H1 (cell line): ENCODE measurements at regions not wholly inside any gene's neighbourhood (a gene's known extent, or its start where the extent isn't known, plus 50 kb on each side); places are given as distances from the start of the nearest gene placed in this dataset.

Experiments used
- BRCA1 ChIP-seq: IDR thresholded peaks from 2 replicates; pipeline ENCODE4 v1.6.1; 2012; ENCODE audit warnings: low read depth, low read length, improper control_type of control experiment
- EP300 ChIP-seq, 2 experiments: IDR thresholded peaks; 1 replicate in 1 of 2; 2 replicates in 1 of 2; pipeline ENCODE4 v1.6.1; 2011 to 2012; ENCODE audit warnings: low read depth in 2 of 2, low read length in 2 of 2, mild to moderate bottlenecking in 2 of 2, borderline replicate concordance in 1 of 2, inconsistent platforms in 1 of 2, moderate library complexity in 1 of 2
- EZH2 ChIP-seq: fragments of 200-600 bp; sonication (generic); IDR thresholded peaks from 2 replicates; pipeline ENCODE4 v1.7.1; 2012; ENCODE audit warnings: low read depth, mild to moderate bottlenecking, moderate library complexity, low read length, inconsistent platforms; ENCODE audit not compliant: severe bottlenecking
- FOSL1 ChIP-seq: IDR thresholded peaks from 2 replicates; pipeline ENCODE4 v1.6.1; 2011; ENCODE audit warnings: mild to moderate bottlenecking, low read depth, low read length, moderate library complexity; ENCODE audit not compliant: insufficient read depth
- GABPA ChIP-seq: IDR thresholded peaks from 2 replicates; pipeline ENCODE4 v1.6.1; 2011; ENCODE audit warnings: mild to moderate bottlenecking, low read length, moderate library complexity, borderline replicate concordance; ENCODE audit not compliant: insufficient read depth
- MAFK ChIP-seq: IDR thresholded peaks from 2 replicates; pipeline ENCODE4 v1.6.1; 2012; ENCODE audit warnings: low read depth, mild to moderate bottlenecking, improper control_type of control experiment, low read length
- POLR2A ChIP-seq, 2 experiments: IDR thresholded peaks; 1 replicate in 1 of 2; 2 replicates in 1 of 2; pipeline ENCODE4 v1.6.1; 2011; ENCODE audit warnings: low read depth in 2 of 2, low read length in 2 of 2, mild to moderate bottlenecking in 2 of 2; ENCODE audit errors: control extremely low read depth in 1 of 2
- SP2 ChIP-seq: IDR thresholded peaks from 2 replicates; pipeline ENCODE4 v1.6.1; 2012; ENCODE audit warnings: mild to moderate bottlenecking, low read length, inconsistent platforms
- SRF ChIP-seq: IDR thresholded peaks from 2 replicates; pipeline ENCODE4 v1.6.1; 2011; ENCODE audit warnings: mild to moderate bottlenecking, low read depth, low read length, moderate library complexity
- YY1 ChIP-seq: IDR thresholded peaks from 2 replicates; pipeline ENCODE4 v1.6.1; 2011; ENCODE audit warnings: low read depth, mild to moderate bottlenecking, low read length
- TF ChIP-seq, protein P1 (sequence below), 3 experiments: IDR thresholded peaks; 1 replicate in 2 of 3; 2 replicates in 1 of 3; pipeline versions ENCODE4 v1.5.1 to v1.6.1; 2011; ENCODE audit warnings: low read length in 3 of 3, mild to moderate bottlenecking in 3 of 3, inconsistent platforms in 2 of 3, low read depth in 1 of 3, moderate library complexity in 1 of 3; ENCODE audit not compliant: insufficient read depth in 1 of 3; ENCODE audit errors: control extremely low read depth in 1 of 3
- TF ChIP-seq, protein P2 (sequence below): IDR thresholded peaks from 2 replicates; pipeline ENCODE4 v1.6.1; 2012; ENCODE audit warnings: inconsistent platforms

DNA sequence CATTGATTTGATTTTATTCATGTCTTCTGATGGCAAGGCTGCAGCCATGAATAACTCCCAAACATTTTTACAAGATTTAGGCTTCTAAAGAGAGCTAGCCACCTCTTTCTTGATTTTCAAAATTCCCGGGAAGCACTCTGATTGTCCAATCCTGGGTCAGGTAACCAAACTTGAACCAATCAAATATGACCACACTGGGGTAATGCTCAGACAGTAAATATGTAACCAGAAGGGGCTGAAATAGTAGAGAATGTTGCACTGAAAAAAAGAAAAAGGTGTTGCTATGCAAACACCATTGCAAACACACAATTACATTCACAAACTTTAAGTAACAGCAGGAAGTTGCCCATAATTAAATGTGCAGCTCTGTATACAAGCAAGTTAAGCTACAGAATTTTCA, 112.9 kb upstream of the IQCM start:
- no peak for TF ChIP-seq POLR2A (IDR thresholded peaks at IDR 0.05; ENCODE audit: control extremely low read depth in 1 of 2, low read depth in 2 of 2, low read length in 2 of 2)
- TF ChIP-seq FOSL1 = no peak
- TF ChIP-seq EZH2 = no peak
- TF ChIP-seq YY1 = no peak
- no peak for TF ChIP-seq GABPA
- TF ChIP-seq, protein P1, sequence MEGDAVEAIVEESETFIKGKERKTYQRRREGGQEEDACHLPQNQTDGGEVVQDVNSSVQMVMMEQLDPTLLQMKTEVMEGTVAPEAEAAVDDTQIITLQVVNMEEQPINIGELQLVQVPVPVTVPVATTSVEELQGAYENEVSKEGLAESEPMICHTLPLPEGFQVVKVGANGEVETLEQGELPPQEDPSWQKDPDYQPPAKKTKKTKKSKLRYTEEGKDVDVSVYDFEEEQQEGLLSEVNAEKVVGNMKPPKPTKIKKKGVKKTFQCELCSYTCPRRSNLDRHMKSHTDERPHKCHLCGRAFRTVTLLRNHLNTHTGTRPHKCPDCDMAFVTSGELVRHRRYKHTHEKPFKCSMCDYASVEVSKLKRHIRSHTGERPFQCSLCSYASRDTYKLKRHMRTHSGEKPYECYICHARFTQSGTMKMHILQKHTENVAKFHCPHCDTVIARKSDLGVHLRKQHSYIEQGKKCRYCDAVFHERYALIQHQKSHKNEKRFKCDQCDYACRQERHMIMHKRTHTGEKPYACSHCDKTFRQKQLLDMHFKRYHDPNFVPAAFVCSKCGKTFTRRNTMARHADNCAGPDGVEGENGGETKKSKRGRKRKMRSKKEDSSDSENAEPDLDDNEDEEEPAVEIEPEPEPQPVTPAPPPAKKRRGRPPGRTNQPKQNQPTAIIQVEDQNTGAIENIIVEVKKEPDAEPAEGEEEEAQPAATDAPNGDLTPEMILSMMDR (IDR thresholded peaks at IDR 0.05; ENCODE audit: control extremely low read depth in 1 of 3, insufficient read depth in 1 of 3, low read depth in 1 of 3, low read length in 3 of 3) = no peak
- TF ChIP-seq SRF = no peak
- TF ChIP-seq, protein P2, sequence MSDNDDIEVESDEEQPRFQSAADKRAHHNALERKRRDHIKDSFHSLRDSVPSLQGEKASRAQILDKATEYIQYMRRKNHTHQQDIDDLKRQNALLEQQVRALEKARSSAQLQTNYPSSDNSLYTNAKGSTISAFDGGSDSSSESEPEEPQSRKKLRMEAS = no peak
- no peak for TF ChIP-seq BRCA1
- TF ChIP-seq EP300 (IDR thresholded peaks at IDR 0.05; ENCODE audit: borderline replicate concordance in 1 of 2, low read depth in 2 of 2, low read length in 2 of 2) = no peak
- no peak for TF ChIP-seq SP2
- TF ChIP-seq MAFK = no peak
